DND-41 (cell line): ENCODE measurements at regions not wholly inside any gene's neighbourhood (a gene's known extent, or its start where the extent isn't known, plus 50 kb on each side); places are given as distances from the start of the nearest gene placed in this dataset.

Experiments
- CTCF ChIP-seq: IDR thresholded peaks from 2 replicates; pipeline ENCODE4 v1.5.1; 2012; ENCODE audit warnings: borderline replicate concordance, low read length, moderate library complexity, mild to moderate bottlenecking; ENCODE audit not compliant: poor library complexity, severe bottlenecking; ENCODE audit errors: extremely low read depth
- EZH2 ChIP-seq: IDR thresholded peaks from 3 replicates; pipeline ENCODE4 v1.6.1; 2012; ENCODE audit warnings: borderline replicate concordance, low read depth, mild to moderate bottlenecking, moderate library complexity, low read length, inconsistent platforms; ENCODE audit not compliant: severe bottlenecking

- TF ChIP-seq EZH2 (no peak), CTCF (no peak)
Measured at GRCh38 chr5:98442448-98442847, 331.0 kb upstream of the RGMB start.
